Thyroid gland (tissue), 4 donors: ENCODE measurements at regions not wholly inside any gene's neighbourhood (a gene's known extent, or its start where the extent isn't known, plus 50 kb on each side); places are given as distances from the start of the nearest gene placed in this dataset.

Experiments used
- POLR2A ChIP-seq, 2 donors: fragments of 450-650 bp; IDR thresholded peaks; one replicate each; pipeline ENCODE4 v1.6.1; 2017; ENCODE audit warnings: antibody characterized with exemption in 2 of 2, mild to moderate bottlenecking in 2 of 2, moderate library complexity in 1 of 2
- TF ChIP-seq, protein P1 (sequence below), 6 experiments: fragments of 200-600 bp in 3 of 6; fragments of 450-650 bp in 3 of 6; sonication (generic) in 3 of 6; IDR thresholded peaks; one replicate each; pipeline ENCODE4 v1.5.1; 2016 to 2019; ENCODE audit warnings: antibody characterized with exemption in 6 of 6, mild to moderate bottlenecking in 2 of 6, inconsistent platforms in 1 of 6, moderate library complexity in 1 of 6

DNA sequence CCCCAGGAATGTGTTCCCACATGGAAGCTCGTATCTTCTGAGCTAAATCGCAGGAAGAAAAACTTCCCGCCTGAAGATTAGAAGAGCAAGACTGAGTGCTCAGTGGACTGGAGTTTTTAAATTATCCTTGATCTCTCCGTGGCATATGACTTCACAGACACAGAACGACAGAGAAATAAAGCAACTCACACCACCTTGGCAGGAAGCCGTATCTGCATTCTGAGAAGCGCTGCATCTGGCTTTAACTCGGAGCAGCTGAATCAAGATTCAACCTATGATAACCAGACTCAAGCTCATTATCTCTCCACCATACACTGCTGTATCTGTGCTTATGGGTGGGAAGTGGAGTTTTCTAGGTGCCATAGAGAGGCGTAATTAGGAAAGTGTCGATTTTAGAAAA is 1482.7 kb downstream of the AACS start:
- TF ChIP-seq, protein P1, sequence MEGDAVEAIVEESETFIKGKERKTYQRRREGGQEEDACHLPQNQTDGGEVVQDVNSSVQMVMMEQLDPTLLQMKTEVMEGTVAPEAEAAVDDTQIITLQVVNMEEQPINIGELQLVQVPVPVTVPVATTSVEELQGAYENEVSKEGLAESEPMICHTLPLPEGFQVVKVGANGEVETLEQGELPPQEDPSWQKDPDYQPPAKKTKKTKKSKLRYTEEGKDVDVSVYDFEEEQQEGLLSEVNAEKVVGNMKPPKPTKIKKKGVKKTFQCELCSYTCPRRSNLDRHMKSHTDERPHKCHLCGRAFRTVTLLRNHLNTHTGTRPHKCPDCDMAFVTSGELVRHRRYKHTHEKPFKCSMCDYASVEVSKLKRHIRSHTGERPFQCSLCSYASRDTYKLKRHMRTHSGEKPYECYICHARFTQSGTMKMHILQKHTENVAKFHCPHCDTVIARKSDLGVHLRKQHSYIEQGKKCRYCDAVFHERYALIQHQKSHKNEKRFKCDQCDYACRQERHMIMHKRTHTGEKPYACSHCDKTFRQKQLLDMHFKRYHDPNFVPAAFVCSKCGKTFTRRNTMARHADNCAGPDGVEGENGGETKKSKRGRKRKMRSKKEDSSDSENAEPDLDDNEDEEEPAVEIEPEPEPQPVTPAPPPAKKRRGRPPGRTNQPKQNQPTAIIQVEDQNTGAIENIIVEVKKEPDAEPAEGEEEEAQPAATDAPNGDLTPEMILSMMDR (IDR thresholded peaks at IDR 0.05): no peak
- no peak for TF ChIP-seq POLR2A (IDR thresholded peaks at IDR 0.05)
